Esophagus muscularis mucosa (tissue), 4 donors: ENCODE measurements at regions not wholly inside any gene's neighbourhood (a gene's known extent, or its start where the extent isn't known, plus 50 kb on each side); places are given as distances from the start of the nearest gene placed in this dataset.

Experiments
- CTCF ChIP-seq, 3 experiments: fragments of 200-600 bp in 2 of 3; fragments of 450-650 bp in 1 of 3; sonication (generic) in 2 of 3; IDR thresholded peaks; one replicate each; pipeline ENCODE4 v1.5.1; 2017 to 2019; ENCODE audit warnings: antibody characterized with exemption in 3 of 3, mild to moderate bottlenecking in 2 of 3, moderate library complexity in 1 of 3
- EP300 ChIP-seq: sonication (generic); formaldehyde crosslinking; IDR thresholded peaks from one replicate; pipeline ENCODE4 v1.6.1; 2017; ENCODE audit warnings: antibody characterized with exemption
- POLR2A ChIP-seq: fragments of 450-650 bp; IDR thresholded peaks from one replicate; pipeline ENCODE4 v1.6.1; 2017; ENCODE audit warnings: antibody characterized with exemption, moderate library complexity, mild to moderate bottlenecking, low read depth
- POLR2AphosphoS5 ChIP-seq, 2 donors: sonication (generic); formaldehyde crosslinking; IDR thresholded peaks; one replicate each; pipeline ENCODE4 v1.6.1; 2017; ENCODE audit warnings: antibody characterized with exemption in 2 of 2

- no peak for TF ChIP-seq CTCF (IDR thresholded peaks at IDR 0.05)
- no peak for TF ChIP-seq POLR2A
- no peak for TF ChIP-seq EP300
- TF ChIP-seq POLR2AphosphoS5 (IDR thresholded peaks at IDR 0.05), result no peak
These were observed 218.6 kb upstream of the ASIC2 start for GRCh38 chr17:33511670-33512069.
